SU-DHL-6 (cell line): ENCODE measurements at regions not wholly inside any gene's neighbourhood (a gene's known extent, or its start where the extent isn't known, plus 50 kb on each side); places are given as distances from the start of the nearest gene placed in this dataset.

Experiments
- H2AFZ ChIP-seq: fragments of 200-600 bp; sonication (generic); 2 replicates; pipeline ENCODE4 v1.6.1; 2014; ENCODE audit warnings: low read depth, mild to moderate bottlenecking, moderate library complexity, mixed read lengths, antibody characterized with exemption, low read length; ENCODE audit not compliant: severe bottlenecking
- H3F3A ChIP-seq: fragments of 200-600 bp; shearing (Covaris generic); 2 replicates; pipeline ENCODE4 v1.6.0; 2016; ENCODE audit warnings: antibody characterized with exemption, mild to moderate bottlenecking; ENCODE audit not compliant: insufficient read depth
- H3K27ac ChIP-seq: fragments of 200-600 bp; sonication (generic); 2 replicates; pipeline ENCODE4 v1.5.1; 2016; ENCODE audit warnings: low read depth, mild to moderate bottlenecking, low read length, moderate library complexity, mixed read lengths
- H3K27me3 ChIP-seq: fragments of 200-600 bp; sonication (generic), shearing (Covaris generic); 2 replicates; pipeline ENCODE4 v1.6.0; 2014; ENCODE audit warnings: mild to moderate bottlenecking, low read length
- H3K36me3 ChIP-seq: fragments of 200-600 bp; sonication (generic); 2 replicates; pipeline ENCODE4 v1.6.1; 2014; ENCODE audit warnings: mild to moderate bottlenecking, low read length, mixed read lengths
- H3K4me2 ChIP-seq: fragments of 300-600, 200-600 bp; shearing (Covaris generic), sonication (generic); 2 replicates; pipeline ENCODE4 v1.6.0; 2014; ENCODE audit warnings: low read length, low read depth, mild to moderate bottlenecking; ENCODE audit not compliant: poor library complexity, severe bottlenecking
- H3K4me3 ChIP-seq: fragments of 200-600 bp; sonication (generic); 2 replicates; pipeline ENCODE4 v1.5.1; 2014; ENCODE audit warnings: antibody characterized with exemption, low read length, mild to moderate bottlenecking, mixed read lengths; ENCODE audit not compliant: insufficient read depth, poor library complexity, severe bottlenecking
- H3K79me2 ChIP-seq: fragments of 200-600 bp; sonication (generic); 2 replicates; pipeline ENCODE4 v1.6.1; 2014; ENCODE audit warnings: mild to moderate bottlenecking, low read length, moderate library complexity; ENCODE audit not compliant: insufficient read depth
- H3K9ac ChIP-seq: fragments of 200-600 bp; sonication (generic); 2 replicates; pipeline ENCODE4 v1.7.0; 2014; ENCODE audit warnings: mild to moderate bottlenecking, low read length
- H3K9me2 ChIP-seq: fragments of 200-600 bp; sonication (generic); replicated peaks from 2 replicates; pipeline ENCODE4 v1.6.1; 2014; ENCODE audit warnings: low read length; ENCODE audit not compliant: insufficient read depth
- H3K9me3 ChIP-seq: fragments of 200-600 bp; sonication (generic); 2 replicates; pipeline ENCODE4 v1.6.1; 2014; ENCODE audit warnings: low read length, mixed read lengths; ENCODE audit not compliant: insufficient read depth
- H4K20me1 ChIP-seq: fragments of 200-600 bp; sonication (generic); 2 replicates; pipeline ENCODE4 v1.6.1; 2014; ENCODE audit warnings: low read depth, mild to moderate bottlenecking, antibody characterized with exemption, low read length, moderate library complexity, mixed read lengths
- EZH2phosphoT487 ChIP-seq: fragments of 200-600 bp; sonication (generic), shearing (Covaris generic); conservative IDR thresholded peaks from 2 replicates; pipeline ENCODE4 v1.6.1; 2018; ENCODE audit warnings: mild to moderate bottlenecking, antibody characterized with exemption, low read length, moderate library complexity, mixed read lengths
- TF ChIP-seq, protein P1 (sequence below): fragments of 200-600 bp; sonication (generic); IDR thresholded peaks from one replicate; pipeline ENCODE4 v1.5.1; 2017; ENCODE audit warnings: antibody characterized with exemption, mild to moderate bottlenecking, low read length, moderate library complexity; ENCODE audit not compliant: insufficient read depth, poor library complexity, severe bottlenecking

DNA sequence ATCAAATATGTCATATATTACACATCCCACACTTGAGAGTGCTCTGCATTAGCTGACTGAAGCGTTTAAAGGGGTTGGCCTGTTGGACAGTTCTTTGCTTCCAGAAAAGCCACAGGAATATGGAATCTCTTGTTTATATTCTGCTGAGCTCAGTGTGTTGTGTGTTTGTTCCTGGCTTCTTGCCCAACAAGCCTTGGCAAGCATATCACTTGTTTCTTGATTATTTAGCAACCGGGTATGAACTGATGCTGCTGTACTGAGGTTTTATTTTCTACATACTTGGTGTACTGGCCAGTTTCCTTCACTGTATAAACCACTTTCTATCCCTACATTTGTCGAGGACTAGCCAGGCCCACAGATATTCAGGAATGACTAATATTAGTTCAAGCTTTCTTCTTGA lies 378.9 kb downstream of the KCTD16 start:
- Histone ChIP-seq H2AFZ (no peak overlapping the region), H3K9me3 (no peaks in the 10 kb centered on the region), H3K9me2 (no peaks in the 10 kb centered on the region), H3K27me3 (no peaks in the 10 kb centered on the region), H3K27ac (no peak overlapping the region), H3K4me2 (no peak overlapping the region), H4K20me1 (no peaks in the 10 kb centered on the region), H3F3A (no peaks in the 10 kb centered on the region), H3K79me2 (no peaks in the 10 kb centered on the region), H3K4me3 (no peak overlapping the region), H3K36me3 (no peaks in the 10 kb centered on the region), H3K9ac (no peak overlapping the region)
- TF ChIP-seq, protein P1, sequence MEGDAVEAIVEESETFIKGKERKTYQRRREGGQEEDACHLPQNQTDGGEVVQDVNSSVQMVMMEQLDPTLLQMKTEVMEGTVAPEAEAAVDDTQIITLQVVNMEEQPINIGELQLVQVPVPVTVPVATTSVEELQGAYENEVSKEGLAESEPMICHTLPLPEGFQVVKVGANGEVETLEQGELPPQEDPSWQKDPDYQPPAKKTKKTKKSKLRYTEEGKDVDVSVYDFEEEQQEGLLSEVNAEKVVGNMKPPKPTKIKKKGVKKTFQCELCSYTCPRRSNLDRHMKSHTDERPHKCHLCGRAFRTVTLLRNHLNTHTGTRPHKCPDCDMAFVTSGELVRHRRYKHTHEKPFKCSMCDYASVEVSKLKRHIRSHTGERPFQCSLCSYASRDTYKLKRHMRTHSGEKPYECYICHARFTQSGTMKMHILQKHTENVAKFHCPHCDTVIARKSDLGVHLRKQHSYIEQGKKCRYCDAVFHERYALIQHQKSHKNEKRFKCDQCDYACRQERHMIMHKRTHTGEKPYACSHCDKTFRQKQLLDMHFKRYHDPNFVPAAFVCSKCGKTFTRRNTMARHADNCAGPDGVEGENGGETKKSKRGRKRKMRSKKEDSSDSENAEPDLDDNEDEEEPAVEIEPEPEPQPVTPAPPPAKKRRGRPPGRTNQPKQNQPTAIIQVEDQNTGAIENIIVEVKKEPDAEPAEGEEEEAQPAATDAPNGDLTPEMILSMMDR = no peak

DNA sequence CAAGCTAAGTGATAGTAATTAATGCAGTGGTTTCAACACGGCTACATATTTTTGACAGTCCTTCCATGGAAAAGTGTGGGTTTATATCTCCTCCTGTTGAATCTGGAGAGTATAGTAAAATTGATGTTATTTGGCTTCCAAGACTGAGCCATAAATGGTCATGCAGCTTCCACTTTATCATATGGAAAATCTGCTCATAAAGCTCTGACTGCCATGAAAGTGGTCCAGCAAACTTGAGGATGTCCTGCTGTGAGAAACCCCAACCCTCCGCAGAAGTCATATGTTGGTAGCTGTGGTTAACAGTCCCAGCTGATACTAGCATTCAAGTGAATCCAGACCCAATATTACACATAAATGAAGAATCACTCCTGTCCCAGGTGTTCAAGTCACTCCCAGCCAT lies 378.3 kb downstream of the KCTD16 start:
- Histone ChIP-seq H3K79me2 (no peaks in the 10 kb centered on the region), H2AFZ (no peak overlapping the region), H3K4me2 (no peak overlapping the region), H3K9me2 (no peaks in the 10 kb centered on the region), H4K20me1 (no peaks in the 10 kb centered on the region), H3K36me3 (no peaks in the 10 kb centered on the region), H3F3A (no peaks in the 10 kb centered on the region), H3K27ac (no peak overlapping the region), H3K4me3 (no peak overlapping the region), H3K9ac (no peak overlapping the region), H3K9me3 (no peaks in the 10 kb centered on the region), H3K27me3 (no peaks in the 10 kb centered on the region)
- TF ChIP-seq, protein P1 = no peak
- no peak for TF ChIP-seq EZH2phosphoT487

DNA sequence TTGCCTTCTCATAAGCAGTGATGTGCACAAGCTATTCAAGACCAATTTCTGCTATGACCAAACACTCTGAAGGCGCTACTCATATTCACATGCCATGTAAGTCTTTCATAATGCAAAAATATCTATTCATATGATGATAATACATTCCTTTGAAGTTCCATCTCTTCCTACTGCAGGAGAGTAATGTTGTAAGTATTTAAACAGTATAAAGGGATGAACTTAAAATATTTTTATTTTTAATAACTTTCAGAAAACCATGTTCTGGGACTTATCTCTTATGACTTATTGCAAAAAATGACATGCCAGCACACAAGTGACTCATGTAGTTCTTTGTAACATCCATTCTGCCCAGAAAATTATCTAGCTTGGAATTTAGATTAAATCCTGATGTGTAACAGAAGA lies 376.4 kb downstream of the KCTD16 start:
- no peaks in the 10 kb centered on the region for H4K20me1 ChIP-seq
- no peak overlapping the region for H3K27ac ChIP-seq
- H3K4me3 ChIP-seq = no peak overlapping the region
- TF ChIP-seq, protein P1 = no peak
- TF ChIP-seq EZH2phosphoT487 = no peak
- no peaks in the 10 kb centered on the region for H3F3A ChIP-seq
- no peaks in the 10 kb centered on the region for H3K79me2 ChIP-seq
- H3K9me2 ChIP-seq = no peaks in the 10 kb centered on the region
- no peaks in the 10 kb centered on the region for H3K27me3 ChIP-seq
- no peak overlapping the region for H2AFZ ChIP-seq
- H3K4me2 ChIP-seq = no peak overlapping the region
- no peak overlapping the region for H3K9ac ChIP-seq
- H3K9me3 ChIP-seq = no peaks in the 10 kb centered on the region
- H3K36me3 ChIP-seq = no peaks in the 10 kb centered on the region

DNA sequence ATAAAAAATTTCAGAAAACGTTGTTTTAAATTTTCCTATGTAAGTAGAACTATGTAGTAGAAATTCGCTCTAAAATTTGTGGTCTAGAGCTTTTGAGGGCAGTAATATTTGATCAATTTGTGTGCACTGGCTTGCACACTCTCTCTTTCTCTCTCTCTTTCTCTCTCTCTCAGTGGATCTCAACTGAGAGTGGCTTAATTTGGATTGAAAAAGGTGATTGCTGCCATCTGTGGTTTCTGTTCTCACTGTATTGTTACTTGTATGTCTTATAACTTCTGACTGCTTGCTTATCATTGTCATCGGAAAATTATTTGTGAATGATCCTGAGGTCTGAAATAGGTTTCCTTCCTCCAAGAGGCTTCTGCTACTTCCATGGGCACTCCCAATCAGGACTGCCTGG lies 368.2 kb downstream of the KCTD16 start:
- Histone ChIP-seq H3K27me3 (no peaks in the 10 kb centered on the region), H3K9me2 (no peaks in the 10 kb centered on the region), H3K4me3 (no peak overlapping the region), H4K20me1 (no peaks in the 10 kb centered on the region), H3F3A (no peaks in the 10 kb centered on the region), H3K4me2 (no peak overlapping the region), H3K36me3 (no peaks in the 10 kb centered on the region), H2AFZ (no peak overlapping the region), H3K9ac (no peak overlapping the region), H3K27ac (no peak overlapping the region), H3K9me3 (no peaks in the 10 kb centered on the region), H3K79me2 (no peaks in the 10 kb centered on the region)
- TF ChIP-seq, protein P1 = no peak
- no peak for TF ChIP-seq EZH2phosphoT487
